HT-29 (cell line): ENCODE measurements at regions not wholly inside any gene's neighbourhood (a gene's known extent, or its start where the extent isn't known, plus 50 kb on each side); places are given as distances from the start of the nearest gene placed in this dataset.
"Not testable (repeated sequence)": the region's sequence is repeated elsewhere in the genome, so short reads cannot be mapped to it uniquely, and the experiment has no call there.

Experiments used
- DNase-seq: peaks from one replicate; pipeline ENCODE4 v3.0.0-alpha.2; 2015; ENCODE audit warnings: low spot score

- DNase-seq, result no peak
Measured at GRCh38 chr3:139113993-139114375, 69.3 kb upstream of the PRR23C start.

DNA sequence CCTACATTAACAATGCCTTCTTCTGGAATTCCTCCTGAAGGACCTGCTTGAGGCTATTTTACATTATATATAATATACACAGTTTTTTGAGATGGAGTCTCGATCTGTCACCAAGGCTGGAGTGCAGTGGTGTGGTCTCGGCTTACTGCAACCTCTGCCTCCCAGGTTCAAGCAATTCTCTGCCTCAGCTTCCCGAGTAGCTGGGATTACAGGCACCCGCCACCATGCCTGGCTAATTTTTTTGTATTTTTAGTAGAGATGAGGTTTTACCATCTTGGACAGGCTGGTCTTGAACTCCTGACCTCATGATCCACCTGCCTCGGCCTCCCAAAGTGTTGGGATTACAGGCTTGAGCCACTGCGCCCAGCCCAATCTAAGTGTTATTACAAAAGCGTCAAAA is 71.9 kb upstream of the PRR23C start:
- DNase-seq, result not testable (repeated sequence)

DNA sequence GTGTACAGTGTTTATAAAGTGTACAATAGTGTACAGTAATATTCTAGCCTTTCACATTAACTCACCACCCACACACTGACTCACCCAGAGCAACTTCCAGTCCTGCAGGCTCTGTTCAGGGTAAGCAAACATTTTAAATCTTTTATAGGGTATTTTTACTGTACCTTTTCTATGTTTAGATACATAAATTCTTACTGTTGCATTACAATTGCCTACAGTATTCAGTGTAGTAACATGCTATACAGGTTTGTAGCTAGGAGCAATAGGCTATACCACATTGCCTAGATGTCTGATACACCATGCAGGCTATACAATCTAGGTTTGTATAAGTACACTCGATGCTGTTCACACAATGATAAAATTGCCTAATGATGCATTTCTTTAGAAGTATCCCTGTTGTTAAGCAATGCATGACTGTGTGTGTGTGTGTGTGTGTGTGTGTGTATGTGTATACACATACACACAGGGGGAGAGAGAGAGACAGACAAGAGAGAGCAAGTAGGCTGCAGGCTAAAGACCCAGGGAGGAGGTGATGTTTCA is 72.5 kb upstream of the PRR23C start:
- DNase-seq, result peak; percentile 58

DNA sequence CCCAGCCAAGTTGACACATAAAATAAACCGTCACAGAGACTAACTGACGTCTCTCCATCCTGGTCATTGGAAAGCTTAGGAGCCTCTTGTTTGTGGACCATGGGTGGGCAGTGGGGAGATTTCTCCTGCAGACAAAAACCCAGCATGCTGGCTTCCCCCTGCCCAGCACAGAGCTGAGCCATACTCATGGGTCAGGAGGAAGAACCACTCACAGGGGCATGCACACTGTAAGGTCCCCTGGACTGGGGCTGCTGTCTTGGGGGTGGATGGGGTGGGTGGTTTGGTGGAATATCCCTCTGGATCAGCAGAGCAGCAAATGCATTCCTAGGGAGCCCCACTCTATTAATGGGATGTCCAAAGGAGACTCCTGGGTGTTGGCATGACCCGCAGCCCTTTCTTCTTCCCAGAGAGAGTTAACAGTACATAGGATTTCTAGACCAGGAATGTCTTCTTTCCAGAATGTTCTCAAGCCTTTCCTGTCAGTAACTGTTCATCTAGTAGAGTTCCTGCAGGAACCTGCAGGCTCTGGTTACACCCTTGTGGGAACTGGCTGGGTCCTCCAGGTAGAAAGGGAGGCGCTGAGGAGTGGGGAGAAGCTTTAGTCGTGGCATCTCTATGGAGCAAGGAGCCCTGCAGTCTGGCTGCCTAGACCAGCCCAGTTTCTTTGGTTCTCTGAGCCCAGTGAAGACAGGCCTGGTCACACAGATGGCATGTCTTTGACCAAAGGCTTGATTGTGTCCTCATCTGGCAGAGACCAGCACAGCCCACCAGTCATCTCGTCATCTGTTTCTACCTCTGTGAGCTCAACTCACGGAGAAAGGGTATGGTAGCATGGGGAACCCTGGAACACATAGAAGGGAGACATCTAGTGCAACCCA is 73.4 kb upstream of the PRR23C start:
- no peak for DNase-seq

GRCh38 chr3:139118835-139119234 is 74.1 kb upstream of the PRR23C start:
- no peak for DNase-seq

DNA sequence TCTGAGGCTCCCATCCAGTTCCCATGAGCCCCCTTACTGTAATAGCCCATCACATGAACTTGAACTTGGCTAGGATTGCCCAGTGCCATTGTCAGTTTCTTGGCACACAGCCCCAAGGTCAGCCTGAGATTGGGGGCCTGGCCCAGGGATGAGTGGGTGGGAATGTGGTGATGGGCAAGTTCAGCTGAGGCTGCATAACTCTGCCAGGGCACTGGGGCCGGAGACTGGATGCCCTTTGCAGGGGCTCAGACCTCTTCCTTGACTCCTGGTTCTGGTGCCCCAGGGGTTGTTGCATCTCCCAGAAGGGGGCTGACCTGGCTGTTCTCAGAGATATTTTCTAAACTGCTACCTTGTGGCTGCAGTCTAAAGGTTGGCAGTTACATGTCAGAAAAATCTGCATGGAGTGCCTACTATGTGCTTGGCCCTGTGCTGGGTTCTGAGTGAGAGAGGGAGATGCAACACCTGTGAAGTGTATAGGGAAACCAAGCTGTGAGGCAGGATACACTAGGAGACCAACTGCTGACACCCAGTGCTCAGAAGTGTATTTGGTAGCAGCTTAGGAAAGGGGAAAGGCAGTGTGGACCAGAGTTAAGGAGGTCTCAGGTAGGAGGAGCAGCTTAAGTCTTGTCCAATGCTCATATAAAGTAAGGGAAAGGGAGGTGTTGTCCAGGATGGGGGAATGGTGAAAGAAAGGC is 74.8 kb upstream of the PRR23C start:
- no peak for DNase-seq

- peak; percentile 17 for DNase-seq
Measured at GRCh38 chr3:139120086-139121056, 75.7 kb upstream of the PRR23C start.

DNA sequence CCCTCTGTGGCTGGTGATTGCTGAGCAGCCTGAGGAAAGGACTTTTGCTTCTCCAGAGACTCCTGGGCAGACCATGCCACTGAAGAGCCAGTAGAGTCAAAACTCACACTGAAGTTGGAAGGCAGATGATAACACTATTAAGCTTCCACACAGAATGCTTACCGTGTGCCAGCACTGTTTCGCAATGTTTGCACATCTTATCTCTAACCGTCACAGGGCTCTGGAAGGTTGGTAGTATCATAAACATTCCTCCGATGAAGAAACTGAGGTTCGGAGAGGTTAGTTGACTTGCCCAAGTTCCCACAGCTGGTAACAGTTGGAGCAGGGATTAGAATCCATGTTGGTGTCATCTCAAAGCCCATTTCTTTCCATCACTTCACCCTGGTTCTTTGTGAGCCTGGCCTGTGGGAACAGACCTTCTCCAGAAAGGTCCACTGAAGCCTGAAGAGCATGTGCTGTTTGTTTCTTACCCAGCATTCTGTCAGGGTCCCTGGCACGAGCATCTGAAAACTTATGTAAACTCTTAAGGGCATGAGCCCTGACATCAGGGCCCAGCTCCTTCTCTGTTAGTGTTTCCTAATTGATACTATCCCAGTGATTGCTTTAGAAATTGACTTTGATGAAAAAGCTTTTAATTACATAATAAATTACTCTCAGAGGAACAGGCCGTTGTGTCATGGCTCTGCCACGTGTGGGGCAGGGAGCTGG is 77.0 kb upstream of the PRR23C start:
- DNase-seq, result no peak

- no peak for DNase-seq
Measured at GRCh38 chr3:139122221-139122581, 77.5 kb upstream of the PRR23C start.

DNA sequence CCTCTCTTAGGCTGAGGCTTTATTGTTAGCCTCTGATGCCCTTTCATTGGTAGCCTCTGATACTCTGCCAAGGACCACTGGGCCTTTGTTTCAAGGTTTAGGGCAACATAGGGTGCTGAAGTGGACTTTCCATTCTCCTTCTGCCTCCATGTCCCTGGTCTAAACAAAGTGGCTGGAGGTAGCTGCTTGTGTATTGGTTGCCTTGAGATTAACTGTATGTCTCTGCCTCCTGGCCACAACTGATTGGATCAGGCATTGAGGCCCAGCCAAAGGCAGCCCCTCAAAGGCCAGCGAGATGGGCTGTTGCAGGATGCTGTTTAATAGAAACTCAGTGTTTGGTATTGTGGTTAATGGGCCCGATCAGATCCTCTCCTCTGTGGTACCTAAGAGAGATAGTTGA is 77.9 kb upstream of the PRR23C start:
- DNase-seq, result no peak

DNA sequence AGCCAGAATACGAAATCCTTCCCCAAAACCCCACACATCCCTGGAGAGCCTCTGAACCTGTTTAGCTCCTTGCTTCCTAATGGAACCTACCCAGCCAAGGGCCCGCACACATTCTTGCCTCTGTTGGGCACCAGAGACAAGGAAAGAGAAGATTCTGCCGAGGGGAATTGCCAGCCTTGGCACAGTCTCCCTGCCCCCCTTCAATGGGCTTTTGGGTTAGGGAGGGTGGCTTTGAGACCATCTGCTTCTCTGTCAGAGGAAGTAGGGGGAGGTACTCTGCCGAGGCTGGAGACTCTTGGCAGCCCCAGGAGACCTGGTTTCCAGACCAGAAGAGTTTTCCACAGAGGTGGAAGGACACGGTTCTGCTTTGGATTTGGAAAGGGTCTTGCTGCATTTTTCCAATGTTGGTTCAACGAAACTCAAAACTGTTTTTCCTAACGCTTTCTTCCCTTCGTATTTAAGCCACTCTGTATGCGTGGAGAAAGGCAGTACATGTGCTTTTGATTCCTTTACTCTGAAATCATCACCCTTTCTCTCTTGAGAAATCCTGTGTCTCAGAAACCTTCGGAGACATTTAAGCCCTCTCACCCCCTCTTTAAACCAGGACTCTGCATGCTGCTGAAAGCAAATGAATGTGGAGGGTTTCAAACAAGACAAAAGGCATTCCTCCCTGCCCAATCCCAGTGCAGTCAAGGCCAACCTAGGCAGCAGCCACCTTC is 78.8 kb upstream of the PRR23C start:
- DNase-seq, result no peak

GRCh38 chr3:139124197-139124596 is 79.5 kb upstream of the PRR23C start:
- DNase-seq, result no peak

- DNase-seq, result no peak
Measured at GRCh38 chr3:139127101-139127500, 82.4 kb upstream of the PRR23C start.

GRCh38 chr3:139127629-139128028 is 82.9 kb upstream of the PRR23C start:
- not testable (repeated sequence) for DNase-seq

- no peak for DNase-seq
Measured at GRCh38 chr3:139128803-139129202, 84.1 kb upstream of the PRR23C start.

DNA sequence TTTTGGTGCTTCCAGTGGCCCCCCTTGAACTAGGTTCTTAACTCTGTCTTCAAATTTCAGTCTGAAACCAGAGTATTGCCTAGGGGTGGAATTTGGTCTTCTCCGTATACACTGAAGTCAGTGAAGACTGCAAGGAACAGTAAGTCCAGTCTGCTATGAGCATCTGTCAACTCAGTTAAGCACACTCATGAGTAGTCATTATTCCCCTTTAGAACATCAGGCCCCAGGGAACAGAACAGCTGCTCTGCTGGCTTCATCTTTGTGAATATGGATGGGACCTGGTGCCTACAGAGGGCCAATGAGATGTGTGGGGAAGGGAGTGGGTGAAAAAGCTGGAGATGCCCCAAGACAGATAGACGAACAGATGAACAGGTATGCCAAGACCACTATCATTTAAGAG is 85.2 kb upstream of the PRR23C start:
- no peak for DNase-seq

DNA sequence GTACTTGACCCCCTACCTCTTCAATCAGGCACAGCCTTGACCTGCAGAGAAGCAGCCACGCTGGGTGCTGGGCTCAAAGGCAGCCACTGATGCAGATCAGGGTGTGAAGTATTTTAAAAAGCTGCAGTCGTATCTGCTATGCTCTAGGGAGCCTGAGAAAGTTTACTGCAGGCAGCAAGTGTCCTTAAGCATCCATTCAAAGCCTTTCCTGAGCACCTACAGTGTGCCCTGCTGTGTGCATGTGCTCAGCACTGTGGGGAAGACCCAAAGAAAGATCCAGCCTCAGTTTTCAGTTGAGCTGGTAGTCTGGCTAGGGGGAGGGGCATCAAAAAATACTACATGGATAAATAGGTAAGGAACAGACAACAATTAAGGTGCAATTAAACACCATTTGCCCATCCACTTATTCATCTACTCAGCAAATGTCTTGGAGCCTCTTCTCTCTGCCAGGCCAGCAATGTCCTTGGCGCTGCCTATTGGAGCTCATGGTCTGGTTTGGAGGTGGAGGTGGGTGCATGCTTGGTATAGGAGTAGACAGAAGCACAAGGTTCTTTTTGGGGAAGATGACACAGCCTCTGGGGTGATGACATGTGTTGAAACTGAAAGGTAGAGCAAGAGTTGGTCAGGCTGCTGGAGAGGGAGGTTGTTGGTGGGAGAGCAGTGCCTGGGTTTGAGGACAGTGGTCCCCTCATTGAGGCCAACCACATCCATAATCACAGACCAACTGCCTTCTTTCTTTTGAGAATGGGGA is 85.9 kb upstream of the PRR23C start:
- DNase-seq, result no peak

DNA sequence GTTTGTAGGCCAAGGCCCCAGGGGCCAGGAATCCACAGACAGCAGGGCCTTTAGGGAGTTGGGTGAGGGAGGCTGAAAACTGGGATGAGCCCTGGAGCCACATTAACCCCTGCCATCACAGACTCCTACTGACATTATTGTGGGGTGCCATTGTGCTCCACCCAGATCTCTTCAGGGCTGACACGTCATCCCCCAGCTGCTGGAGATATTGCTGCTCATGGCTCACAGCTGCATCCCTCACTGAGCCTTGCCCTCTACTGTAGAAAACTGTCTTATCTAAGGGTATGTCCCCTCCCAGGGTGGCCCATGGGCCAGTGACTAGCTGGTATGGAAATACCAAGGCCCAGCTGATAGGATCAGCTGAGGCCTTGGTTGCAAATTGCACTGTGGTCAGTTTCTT is 87.3 kb upstream of the PRR23C start:
- DNase-seq, result no peak

DNA sequence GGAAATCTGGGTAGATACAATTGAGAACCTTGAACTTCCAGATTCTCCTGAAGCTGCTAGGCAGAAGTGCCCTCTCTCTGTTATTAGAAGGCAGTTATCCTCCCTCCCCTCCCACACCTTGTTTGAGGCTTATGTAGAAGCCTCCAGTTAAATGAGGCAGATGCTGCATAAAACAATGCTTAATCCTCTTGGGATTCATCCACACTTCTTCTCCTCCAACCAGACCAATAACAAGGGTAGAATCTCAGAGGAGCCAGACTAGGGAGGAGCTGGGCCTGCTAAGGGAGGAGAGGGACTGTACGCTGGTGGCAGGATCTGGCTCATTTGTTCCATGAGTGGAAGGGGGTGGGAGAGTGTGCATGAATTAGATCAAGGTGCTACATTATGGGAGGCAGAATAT is 88.3 kb upstream of the PRR23C start:
- DNase-seq, result no peak
